Omental fat pad (tissue), 3 donors: ENCODE measurements at regions not wholly inside any gene's neighbourhood (a gene's known extent, or its start where the extent isn't known, plus 50 kb on each side); places are given as distances from the start of the nearest gene placed in this dataset.

Source experiments
- ATAC-seq: fragments of 150-250 bp; one replicate; pipeline ENCODE4 v1.9.1; 2016; ENCODE audit warnings: mild to moderate bottlenecking, moderate library complexity; ENCODE audit not compliant: low FRiP score
- DNase-seq: peaks from one replicate; pipeline ENCODE4 v3.0.0-alpha.2; 2019; ENCODE audit warnings: low spot score
- CTCF ChIP-seq, 3 donors: fragments of 450-650 bp; IDR thresholded peaks; one replicate each; pipeline ENCODE4 v1.5.1; 2016 to 2017; ENCODE audit warnings: antibody characterized with exemption in 3 of 3, mild to moderate bottlenecking in 3 of 3, moderate library complexity in 2 of 3

- DNase-seq (no peak), ATAC-seq (no peak)
- TF ChIP-seq CTCF (IDR thresholded peaks at IDR 0.05): no peak
Observed at GRCh38 chr2:5766561-5766960, 74.4 kb downstream of the SOX11 start.

GRCh38 chr2:5777131-5777535, 84.9 kb downstream of the SOX11 start:
- DNase-seq (no peak), ATAC-seq (no peak)
- no peak for TF ChIP-seq CTCF (IDR thresholded peaks at IDR 0.05)

- no peak for ATAC-seq
- TF ChIP-seq CTCF (IDR thresholded peaks at IDR 0.05): no peak
- DNase-seq: no peak
Observed at GRCh38 chr2:5781679-5782078, 89.5 kb downstream of the SOX11 start.

GRCh38 chr2:5782103-5782502, 89.9 kb downstream of the SOX11 start:
- no peak for TF ChIP-seq CTCF (IDR thresholded peaks at IDR 0.05)
- DNase-seq: no peak
- ATAC-seq: no peak

GRCh38 chr2:5788447-5788846, 96.3 kb downstream of the SOX11 start:
- DNase-seq: no peak
- no peak for ATAC-seq
- TF ChIP-seq CTCF (IDR thresholded peaks at IDR 0.05): no peak

GRCh38 chr2:5791371-5791770, 99.2 kb downstream of the SOX11 start:
- DNase-seq (no peak), ATAC-seq (no peak)
- TF ChIP-seq CTCF (IDR thresholded peaks at IDR 0.05): no peak

GRCh38 chr2:5794012-5794411, 101.8 kb downstream of the SOX11 start:
- no peak for ATAC-seq
- no peak for TF ChIP-seq CTCF (IDR thresholded peaks at IDR 0.05)
- DNase-seq: no peak
